B cell (primary cell): ENCODE measurements at regions not wholly inside any gene's neighbourhood (a gene's known extent, or its start where the extent isn't known, plus 50 kb on each side); places are given as distances from the start of the nearest gene placed in this dataset.

Experiments used
- ATAC-seq: fragments of 200-7000 bp; cut with Tn5 transposase; one replicate; pipeline ENCODE4 v1.10.0; 2021; ENCODE audit warnings: low read depth, mild to moderate bottlenecking, moderate number of reproducible peaks, moderate library complexity
- CTCF ChIA-PET: fragments of 350-600 bp; sonication (Branson Sonifier 250); formaldehyde crosslinking; loops from one replicate; lab custom pipeline; 2021; ENCODE audit warnings: antibody characterized with exemption, inconsistent platforms; lab: Charles Lee
- POLR2A ChIA-PET: fragments of 350-600 bp; sonication (Branson Sonifier 250); formaldehyde crosslinking; loops from one replicate; lab custom pipeline; 2021; ENCODE audit warnings: antibody characterized with exemption; lab: Charles Lee
- DNase-seq: peaks from one replicate; pipeline ENCODE4 v3.0.0; 2013
- H2AFZ ChIP-seq: 2 replicates; pipeline ENCODE4 v1.6.1; 2012; ENCODE audit warnings: mild to moderate bottlenecking, low read depth, low read length; ENCODE audit not compliant: insufficient read depth, poor library complexity, severe bottlenecking
- H3K27ac ChIP-seq, 2 donors: 1 replicate in 1 of 2; 2 replicates in 1 of 2; pipeline ENCODE4 v1.5.1; 2012 to 2013; ENCODE audit warnings: low read length in 2 of 2, mild to moderate bottlenecking in 2 of 2, moderate library complexity in 1 of 2
- H3K27me3 ChIP-seq, 4 experiments: fragments of 200-600 bp in 1 of 4; sonication (generic) in 1 of 4; replicated peaks in 1 of 4; 1 replicate in 2 of 4; 2 replicates in 2 of 4; pipeline versions ENCODE4 v1.6.1 to v1.7.0; 2013 to 2016; ENCODE audit warnings: low read length in 3 of 4, mild to moderate bottlenecking in 2 of 4, mixed read lengths in 1 of 4, moderate library complexity in 1 of 4; ENCODE audit not compliant: insufficient read depth in 4 of 4, control insufficient read depth in 3 of 4; ENCODE audit errors: control extremely low read depth in 1 of 4
- H3K36me3 ChIP-seq, 2 experiments: replicated peaks in 1 of 2; 1 replicate in 1 of 2; 2 replicates in 1 of 2; pipeline versions ENCODE4 v1.6.1 to v1.7.1; 2013; ENCODE audit warnings: low read length in 1 of 2; ENCODE audit not compliant: insufficient read depth in 2 of 2, control insufficient read depth in 1 of 2; ENCODE audit errors: control extremely low read depth in 1 of 2, extremely low read depth in 1 of 2
- H3K4me1 ChIP-seq, 2 donors: fragments of 200-600 bp in 1 of 2; sonication (generic) in 1 of 2; 1 replicate in 1 of 2; 2 replicates in 1 of 2; pipeline versions ENCODE4 v1.5.1 to v1.6.1; 2013 to 2017; ENCODE audit warnings: low read length in 2 of 2; ENCODE audit not compliant: control insufficient read depth in 2 of 2, insufficient read depth in 2 of 2
- H3K4me2 ChIP-seq: replicated peaks from 2 replicates; pipeline ENCODE3; 2012; ENCODE audit warnings: mild to moderate bottlenecking, low read depth, low read length; ENCODE audit not compliant: poor library complexity, severe bottlenecking
- H3K4me3 ChIP-seq, 5 experiments: fragments of 200-600 bp in 1 of 5; sonication (generic) in 1 of 5; 1 replicate in 3 of 5; 2 replicates in 2 of 5; pipeline versions ENCODE4 v1.5.1 to v1.7.0; 2011 to 2016; ENCODE audit warnings: low read length in 4 of 5, mild to moderate bottlenecking in 4 of 5, low read depth in 2 of 5, control low read depth in 1 of 5, moderate library complexity in 1 of 5; ENCODE audit not compliant: insufficient read depth in 1 of 5; ENCODE audit errors: control extremely low read depth in 1 of 5, extremely low read depth in 1 of 5
- H3K79me2 ChIP-seq: fragments of 200-600 bp; sonication (generic); one replicate; pipeline ENCODE4 v1.6.0; 2016; ENCODE audit warnings: low read length; ENCODE audit not compliant: control insufficient read depth, insufficient read depth
- H3K9ac ChIP-seq: fragments of 200-600 bp; sonication (generic); 2 replicates; pipeline ENCODE4 v1.6.1; 2017; ENCODE audit warnings: mild to moderate bottlenecking, low read length, moderate library complexity
- H3K9me3 ChIP-seq, 3 donors: one replicate each; pipeline versions ENCODE4 v1.6.1 to v1.7.1; 2013; ENCODE audit warnings: low read length in 2 of 3; ENCODE audit not compliant: control insufficient read depth in 2 of 3, insufficient read depth in 1 of 3; ENCODE audit errors: control extremely low read depth in 1 of 3
- H4K20me1 ChIP-seq: 2 replicates; pipeline ENCODE4 v1.6.0; 2012; ENCODE audit warnings: mild to moderate bottlenecking, low read length; ENCODE audit not compliant: insufficient read depth, control insufficient read depth, poor library complexity, severe bottlenecking
- H3K27ac Mint-ChIP-seq: one replicate; pipeline ENCODE4 v1.8.0; 2021; ENCODE audit warnings: mixed read lengths
- H3K27me3 Mint-ChIP-seq: one replicate; pipeline ENCODE4 v1.8.0; 2021; ENCODE audit warnings: mixed read lengths
- H3K4me1 Mint-ChIP-seq: one replicate; pipeline ENCODE4 v1.8.0; 2021; ENCODE audit warnings: mixed read lengths
- H3K4me3 Mint-ChIP-seq: one replicate; pipeline ENCODE4 v1.8.0; 2021; ENCODE audit warnings: mixed read lengths
- H3K9me3 Mint-ChIP-seq: one replicate; pipeline ENCODE4 v1.8.0; 2022; ENCODE audit warnings: mixed read lengths; ENCODE audit not compliant: insufficient read depth
- CTCF ChIP-seq: fragments of 200-600 bp; IDR thresholded peaks from one replicate; pipeline ENCODE4 v1.8.0; 2022; ENCODE audit warnings: antibody characterized with exemption, mild to moderate bottlenecking
- EZH2 ChIP-seq: IDR thresholded peaks from 2 replicates; pipeline ENCODE4 v1.6.1; 2012; ENCODE audit warnings: borderline replicate concordance, low read depth, mild to moderate bottlenecking, moderate library complexity, low read length; ENCODE audit not compliant: insufficient read depth, poor library complexity, severe bottlenecking
- WGBS: methylation state at CpG from one replicate; pipeline ENCODE4 v1.1.5; 2013; ENCODE audit warnings: missing lambda C conversion rate; ENCODE audit not compliant: insufficient coverage; 5-methylcytosine and 5-hydroxymethylcytosine counted together
- intact Hi-C: fragments of 100-400 bp; cut with micrococcal nuclease; formaldehyde crosslinking; loops from one replicate; pipeline ENCODE4 v1.10.0; 2022

DNA sequence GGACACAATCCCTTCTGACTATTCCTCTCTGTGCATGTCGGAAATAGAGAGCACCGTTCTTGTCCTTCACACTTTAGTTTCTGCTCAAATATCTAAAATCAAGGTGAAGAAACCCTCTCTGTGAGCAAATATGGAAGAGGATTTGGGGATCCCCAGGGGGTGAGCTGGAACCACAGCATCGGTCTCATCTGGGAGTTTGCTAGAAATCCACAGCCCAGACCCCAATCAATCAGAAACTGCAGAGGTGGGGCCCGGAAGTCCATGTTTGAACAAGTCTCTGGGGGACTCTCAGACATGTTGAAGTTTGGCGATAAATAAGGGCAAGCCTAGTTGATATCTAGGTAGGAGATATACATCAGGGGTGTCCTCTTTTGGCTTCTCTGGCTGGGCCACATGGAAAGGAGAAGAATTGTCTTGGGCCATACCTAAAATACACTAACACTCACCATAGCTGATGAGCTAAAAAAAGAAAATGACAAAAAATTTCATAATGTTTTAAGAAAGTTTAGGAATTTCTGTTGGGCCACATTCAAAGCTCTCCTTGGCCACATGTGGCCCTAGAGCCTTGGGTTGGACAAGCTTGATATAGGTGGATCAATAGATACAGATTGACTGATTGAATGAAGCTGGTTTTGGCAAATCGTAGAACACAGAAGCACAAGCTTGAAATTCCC lies 168.0 kb upstream of the FOXF1 start:
- Mint-ChIP-seq H3K9me3 (no peaks in the 10 kb centered on the region), H3K4me1 (no peaks in the 10 kb centered on the region), H3K27ac (no peak overlapping the region), H3K27me3 (peaks cover 48% of the 10 kb centered on the region), H3K4me3 (no peak overlapping the region)
- ChIA-PET POLR2A (no interaction called here), CTCF (no interaction called here)
- no peak for ATAC-seq
- 83% methylated on average over 2 of the region's 6 CpGs for WGBS
- Histone ChIP-seq H3K27me3 (peaks cover 0 to 20% (median 11%) of the 10 kb centered on the region in 4 experiments), H3K36me3 (no peaks in the 10 kb centered on the region), H3K79me2 (no peaks in the 10 kb centered on the region), H3K9ac (no peak overlapping the region), H3K4me2 (no peak overlapping the region), H4K20me1 (no peaks in the 10 kb centered on the region), H3K4me3 (no peak overlapping the region), H2AFZ (no peak overlapping the region), H3K9me3 (peaks cover 0 to 10% (median 0%) of the 10 kb centered on the region in 3 donors), H3K27ac (no peak overlapping the region), H3K4me1 (no peaks in the 10 kb centered on the region)
- intact Hi-C loops, result loop anchor here (5.0 kb wide), 1 partner anchor 180 kb away; no protein-coding TSS in a partner anchor
- no peak for TF ChIP-seq EZH2
- no peak for TF ChIP-seq CTCF
- DNase-seq, result no peak

- DNase-seq (no peak), ATAC-seq (no peak)
- no peak overlapping the region for H3K9ac ChIP-seq
- POLR2A ChIA-PET, result no interaction called here
- H3K36me3 ChIP-seq, result no peaks in the 10 kb centered on the region
- TF ChIP-seq EZH2 (no peak), CTCF (no peak)
- Mint-ChIP-seq H3K27ac (no peak overlapping the region), H3K9me3 (no peaks in the 10 kb centered on the region), H3K4me1 (no peaks in the 10 kb centered on the region), H3K27me3 (peaks cover 48% of the 10 kb centered on the region), H3K4me3 (no peak overlapping the region)
- no peak overlapping the region for H3K27ac ChIP-seq
- CTCF ChIA-PET, result interaction anchor here (0.6 to 0.9 kb wide), 2 partner anchors 22 to 26 kb away, joined by 3 read pairs; no protein-coding TSS in a partner anchor
- H2AFZ ChIP-seq, result no peak overlapping the region
- H3K4me3 ChIP-seq, result no peak overlapping the region
- no peaks in the 10 kb centered on the region for H3K4me1 ChIP-seq
- no peaks in the 10 kb centered on the region for H4K20me1 ChIP-seq
- no peaks in the 10 kb centered on the region for H3K79me2 ChIP-seq
- 45% methylated on average over 17 of the region's 25 CpGs for WGBS
- no peak overlapping the region for H3K4me2 ChIP-seq
- intact Hi-C loops, result loop anchor here (5.0 kb wide), 1 partner anchor 179 kb away; no protein-coding TSS in a partner anchor
- H3K9me3 ChIP-seq, result peaks cover 0 to 5% (median 0%) of the 10 kb centered on the region in 3 donors
- peaks cover 0 to 27% (median 11%) of the 10 kb centered on the region in 4 experiments for H3K27me3 ChIP-seq
These were observed 167.1 kb upstream of the FOXF1 start for GRCh38 chr16:86343027-86343795.
